ENCODE measurements at regions not wholly inside any gene's neighbourhood (a gene's known extent, or its start where the extent isn't known, plus 50 kb on each side); places are given as distances from the start of the nearest gene placed in this dataset.

GRCh38 chr18:64398320-64398719 is 249.4 kb upstream of the LINC00305 start:
- Histone ChIP-seq H3K4me3 (replicated peaks; ENCODE audit: insufficient read depth, low read length) (no peak overlapping the region), H3K27ac (replicated peaks) (no peak overlapping the region), H3K27me3 (ENCODE audit: insufficient read depth, poor library complexity, severe bottlenecking) (no peaks in the 10 kb centered on the region)
- TF ChIP-seq CTCF (IDR thresholded peaks at IDR 0.05; ENCODE audit: insufficient read depth, low read length) (no peak), GABPA (IDR thresholded peaks at IDR 0.05; ENCODE audit: low read depth) (no peak), SPI1 (IDR thresholded peaks at IDR 0.05; ENCODE audit: borderline replicate concordance, low read depth) (no peak), POLR2AphosphoS5 (IDR thresholded peaks at IDR 0.05; ENCODE audit: low read depth) (no peak)
- no peak for DNase-seq (ENCODE audit: low read depth in 1 of 2, low spot score in 1 of 2)

- Histone ChIP-seq H3K27ac (replicated peaks) (no peak overlapping the region), H3K27me3 (ENCODE audit: insufficient read depth, poor library complexity, severe bottlenecking) (no peaks in the 10 kb centered on the region), H3K4me3 (replicated peaks; ENCODE audit: insufficient read depth, low read length) (no peak overlapping the region)
- DNase-seq (ENCODE audit: low read depth in 1 of 2, low spot score in 1 of 2), result no peak
- no peak for TF ChIP-seq POLR2AphosphoS5 (IDR thresholded peaks at IDR 0.05; ENCODE audit: low read depth)
- no peak for TF ChIP-seq GABPA (IDR thresholded peaks at IDR 0.05; ENCODE audit: low read depth)
- TF ChIP-seq SPI1 (IDR thresholded peaks at IDR 0.05; ENCODE audit: borderline replicate concordance, low read depth), result no peak
- no peak for TF ChIP-seq CTCF (IDR thresholded peaks at IDR 0.05; ENCODE audit: insufficient read depth, low read length)
- no peak for TF ChIP-seq REST (IDR thresholded peaks at IDR 0.05; ENCODE audit: insufficient replicate concordance, low read depth)
Measured at GRCh38 chr18:64392202-64392601, 243.3 kb upstream of the LINC00305 start.

- no peak overlapping the region for H3K27ac ChIP-seq (replicated peaks)
- TF ChIP-seq GABPA (IDR thresholded peaks at IDR 0.05; ENCODE audit: low read depth) (no peak), CTCF (IDR thresholded peaks at IDR 0.05; ENCODE audit: insufficient read depth, low read length) (no peak), REST (IDR thresholded peaks at IDR 0.05; ENCODE audit: insufficient replicate concordance, low read depth) (no peak), SPI1 (IDR thresholded peaks at IDR 0.05; ENCODE audit: borderline replicate concordance, low read depth) (no peak), POLR2AphosphoS5 (IDR thresholded peaks at IDR 0.05; ENCODE audit: low read depth) (no peak)
- no peak overlapping the region for H3K4me3 ChIP-seq (replicated peaks; ENCODE audit: insufficient read depth, low read length)
- no peaks in the 10 kb centered on the region for H3K27me3 ChIP-seq (ENCODE audit: insufficient read depth, poor library complexity, severe bottlenecking)
- no peak for DNase-seq (ENCODE audit: low read depth in 1 of 2, low spot score in 1 of 2)
Measured at GRCh38 chr18:64384101-64384500, 235.2 kb upstream of the LINC00305 start.

GRCh38 chr18:64380117-64380516 is 231.2 kb upstream of the LINC00305 start:
- Histone ChIP-seq H3K27me3 (ENCODE audit: insufficient read depth, poor library complexity, severe bottlenecking) (no peaks in the 10 kb centered on the region), H3K27ac (replicated peaks) (no peak overlapping the region), H3K4me3 (replicated peaks; ENCODE audit: insufficient read depth, low read length) (no peak overlapping the region)
- TF ChIP-seq GABPA (IDR thresholded peaks at IDR 0.05; ENCODE audit: low read depth) (no peak), POLR2AphosphoS5 (IDR thresholded peaks at IDR 0.05; ENCODE audit: low read depth) (no peak), REST (IDR thresholded peaks at IDR 0.05; ENCODE audit: insufficient replicate concordance, low read depth) (no peak), CTCF (IDR thresholded peaks at IDR 0.05; ENCODE audit: insufficient read depth, low read length) (no peak), SPI1 (IDR thresholded peaks at IDR 0.05; ENCODE audit: borderline replicate concordance, low read depth) (no peak)
- DNase-seq (ENCODE audit: low read depth in 1 of 2, low spot score in 1 of 2), result no peak
